HG03064 (cell line): ENCODE measurements at regions not wholly inside any gene's neighbourhood (a gene's known extent, or its start where the extent isn't known, plus 50 kb on each side); places are given as distances from the start of the nearest gene placed in this dataset.
"Not testable (repeated sequence)": the region's sequence is repeated elsewhere in the genome, so short reads cannot be mapped to it uniquely, and the experiment has no call there.

Experiments used
- ATAC-seq: cut with Tn5 transposase; IDR thresholded peaks from one replicate; pipeline ENCODE4 v1.9.1; 2021; ENCODE audit warnings: low read depth; ENCODE audit not compliant: unreplicated experiment

GRCh38 chr12:89230376-89231315, 121.7 kb downstream of the DUSP6 start:
- no peak for ATAC-seq

GRCh38 chr12:89228491-89228890, 123.8 kb downstream of the DUSP6 start:
- no peak for ATAC-seq

- ATAC-seq: no peak
These were observed 124.5 kb downstream of the DUSP6 start for GRCh38 chr12:89227774-89228173.

GRCh38 chr12:89225808-89226411, 126.4 kb downstream of the DUSP6 start:
- no peak for ATAC-seq

GRCh38 chr12:89225401-89225800, 126.9 kb downstream of the DUSP6 start:
- no peak for ATAC-seq

GRCh38 chr12:89222580-89222979, 129.7 kb downstream of the DUSP6 start:
- ATAC-seq: not testable (repeated sequence)

- ATAC-seq: no peak
These were observed 134.8 kb downstream of the DUSP6 start for GRCh38 chr12:89217472-89217871.

GRCh38 chr12:89216211-89216952, 135.9 kb downstream of the DUSP6 start:
- no peak for ATAC-seq

- ATAC-seq: no peak
These were observed 137.1 kb downstream of the DUSP6 start for GRCh38 chr12:89215196-89215595.

GRCh38 chr12:89213747-89214146, 138.6 kb downstream of the DUSP6 start:
- no peak for ATAC-seq

- ATAC-seq: no peak
These were observed 139.2 kb downstream of the DUSP6 start for GRCh38 chr12:89213139-89213538.

- ATAC-seq: no peak
These were observed 139.9 kb downstream of the DUSP6 start for GRCh38 chr12:89212339-89212771.

GRCh38 chr12:89211456-89211855, 140.8 kb downstream of the DUSP6 start:
- ATAC-seq: no peak

- ATAC-seq: no peak
These were observed 142.0 kb downstream of the DUSP6 start for GRCh38 chr12:89210277-89210676.

- no peak for ATAC-seq
These were observed 143.6 kb downstream of the DUSP6 start for GRCh38 chr12:89208661-89209096.

GRCh38 chr12:89206390-89206789, 145.9 kb downstream of the DUSP6 start:
- ATAC-seq: no peak

- ATAC-seq: no peak
These were observed 146.8 kb downstream of the DUSP6 start for GRCh38 chr12:89205517-89205916.

- ATAC-seq: no peak
These were observed 149.2 kb downstream of the DUSP6 start for GRCh38 chr12:89203144-89203543.

GRCh38 chr12:89200217-89200616, 152.1 kb downstream of the DUSP6 start:
- no peak for ATAC-seq

- no peak for ATAC-seq
These were observed 156.8 kb downstream of the DUSP6 start for GRCh38 chr12:89195470-89195869.

GRCh38 chr12:89194683-89195082, 157.6 kb downstream of the DUSP6 start:
- no peak for ATAC-seq
